Progenitor cell of endocrine pancreas (in vitro differentiated cells): ENCODE measurements at regions not wholly inside any gene's neighbourhood (a gene's known extent, or its start where the extent isn't known, plus 50 kb on each side); places are given as distances from the start of the nearest gene placed in this dataset.
"Not testable (repeated sequence)": the region's sequence is repeated elsewhere in the genome, so short reads cannot be mapped to it uniquely, and the experiment has no call there.

Experiments
- DNase-seq: peaks from one replicate; pipeline ENCODE4 v3.0.0; 2021; ENCODE audit warnings: low spot score; ENCODE audit not compliant: unreplicated experiment
- H3K27ac Mint-ChIP-seq: 2 replicates; pipeline ENCODE4 v1.8.0; 2021; ENCODE audit warnings: mild to moderate bottlenecking, moderate library complexity, mixed read lengths
- H3K27me3 Mint-ChIP-seq: 2 replicates; pipeline ENCODE4 v1.8.0; 2021; ENCODE audit warnings: mixed read lengths
- H3K36me3 Mint-ChIP-seq: 2 replicates; pipeline ENCODE4 v1.8.0; 2022; ENCODE audit warnings: mixed read lengths; ENCODE audit not compliant: insufficient read depth
- H3K4me1 Mint-ChIP-seq: 2 replicates; pipeline ENCODE4 v1.8.0; 2021; ENCODE audit warnings: low read depth, mixed read lengths
- H3K4me3 Mint-ChIP-seq: 2 replicates; pipeline ENCODE4 v1.8.0; 2021; ENCODE audit warnings: low read depth, mild to moderate bottlenecking, moderate library complexity, mixed read lengths
- H3K9me3 Mint-ChIP-seq: 2 replicates; pipeline ENCODE4 v1.8.0; 2021; ENCODE audit warnings: low read depth, mixed read lengths
- CTCF ChIP-seq: fragments of 200-600 bp; sonication (generic); IDR thresholded peaks from one replicate; pipeline ENCODE4 v1.5.0; 2021; ENCODE audit warnings: antibody characterized with exemption, mild to moderate bottlenecking; ENCODE audit not compliant: unreplicated experiment

DNA sequence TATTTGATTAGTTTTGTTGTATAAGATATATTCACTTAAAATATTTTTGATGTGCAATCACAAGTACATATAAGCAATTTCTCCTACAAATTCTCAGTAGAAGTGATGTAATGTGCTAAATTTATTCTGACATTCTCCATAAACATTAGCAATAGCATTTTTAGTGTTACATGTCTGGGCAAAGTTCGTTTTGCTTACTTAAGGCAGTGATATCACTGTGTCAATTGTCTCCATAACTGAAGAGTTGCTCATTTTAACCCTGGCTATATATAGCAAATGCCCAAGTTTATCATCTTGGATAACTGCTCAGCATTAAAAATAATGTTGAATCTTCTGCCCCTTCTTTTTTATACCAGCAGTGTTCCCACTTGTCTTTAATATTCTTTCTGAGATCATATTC lies 340.0 kb upstream of the NDST4 start:
- Mint-ChIP-seq H3K27ac (no peak overlapping the region), H3K4me1 (no peaks in the 10 kb centered on the region), H3K4me3 (no peak overlapping the region), H3K36me3 (no peaks in the 10 kb centered on the region), H3K9me3 (no peaks in the 10 kb centered on the region), H3K27me3 (no peaks in the 10 kb centered on the region)
- no peak for DNase-seq
- no peak for TF ChIP-seq CTCF

- H3K36me3 Mint-ChIP-seq, H3K4me3 Mint-ChIP-seq, H3K27me3 Mint-ChIP-seq, H3K4me1 Mint-ChIP-seq, H3K27ac Mint-ChIP-seq, H3K9me3 Mint-ChIP-seq, DNase-seq: not testable (repeated sequence)
These were observed 338.8 kb upstream of the NDST4 start for GRCh38 chr4:115452229-115452628.

GRCh38 chr4:115437739-115438138 lies 324.3 kb upstream of the NDST4 start:
- Mint-ChIP-seq H3K27ac (no peak overlapping the region), H3K36me3 (no peaks in the 10 kb centered on the region), H3K27me3 (no peaks in the 10 kb centered on the region), H3K9me3 (no peaks in the 10 kb centered on the region), H3K4me3 (no peak overlapping the region), H3K4me1 (no peaks in the 10 kb centered on the region)
- no peak for DNase-seq
- TF ChIP-seq CTCF, result no peak

GRCh38 chr4:115433491-115433890 lies 320.1 kb upstream of the NDST4 start:
- Mint-ChIP-seq H3K9me3 (no peaks in the 10 kb centered on the region), H3K27ac (no peak overlapping the region), H3K4me3 (no peak overlapping the region), H3K36me3 (no peaks in the 10 kb centered on the region), H3K4me1 (peaks cover 2% of the 10 kb centered on the region), H3K27me3 (no peaks in the 10 kb centered on the region)
- no peak for DNase-seq
- no peak for TF ChIP-seq CTCF

GRCh38 chr4:115430024-115430423 lies 316.6 kb upstream of the NDST4 start:
- Mint-ChIP-seq H3K9me3 (no peaks in the 10 kb centered on the region), H3K4me1 (peaks cover 4% of the 10 kb centered on the region), H3K27ac (no peak overlapping the region), H3K36me3 (no peaks in the 10 kb centered on the region), H3K27me3 (no peaks in the 10 kb centered on the region), H3K4me3 (no peak overlapping the region)
- no peak for DNase-seq
- TF ChIP-seq CTCF, result no peak

DNA sequence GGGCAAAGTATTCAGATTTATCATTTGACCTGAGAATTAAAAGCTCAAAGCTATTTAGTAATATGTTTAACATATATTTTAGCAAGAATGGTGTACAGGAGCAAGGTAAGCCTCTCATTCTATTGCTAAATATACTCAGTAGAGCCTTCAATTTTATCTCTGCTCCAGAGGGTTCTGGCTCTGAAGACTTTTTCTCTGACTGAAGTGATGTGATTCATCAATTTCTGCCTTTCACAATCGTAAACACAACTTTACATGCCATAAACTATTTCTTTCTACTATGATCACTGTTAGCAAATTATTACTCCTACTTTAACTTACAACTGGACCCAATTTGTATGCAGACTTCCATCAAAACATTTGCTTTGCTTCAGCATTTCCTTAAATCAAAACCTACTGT lies 315.0 kb upstream of the NDST4 start:
- no peak overlapping the region for H3K4me3 Mint-ChIP-seq
- DNase-seq, result no peak
- no peaks in the 10 kb centered on the region for H3K9me3 Mint-ChIP-seq
- no peaks in the 10 kb centered on the region for H3K27me3 Mint-ChIP-seq
- no peak for TF ChIP-seq CTCF
- H3K36me3 Mint-ChIP-seq, result no peaks in the 10 kb centered on the region
- H3K27ac Mint-ChIP-seq, result no peak overlapping the region
- H3K4me1 Mint-ChIP-seq, result peaks cover 4% of the 10 kb centered on the region
